ENCODE measurements at regions not wholly inside any gene's neighbourhood (a gene's known extent, or its start where the extent isn't known, plus 50 kb on each side); places are given as distances from the start of the nearest gene placed in this dataset.

GRCh38 chr17:6019959-6020358 lies 50.2 kb upstream of the WSCD1 start:
- TF ChIP-seq CTCF (IDR thresholded peaks at IDR 0.05; ENCODE audit: low read length) = no peak
- TF ChIP-seq EZH2phosphoT487 (IDR thresholded peaks at IDR 0.05; ENCODE audit: low read length) = no peak
